ENCODE measurements at regions not wholly inside any gene's neighbourhood (a gene's known extent, or its start where the extent isn't known, plus 50 kb on each side); places are given as distances from the start of the nearest gene placed in this dataset.
A peak's percentile ranks its signal among the peaks of the same experiment; 100 is the strongest.
"Not testable (repeated sequence)": the region's sequence is repeated elsewhere in the genome, so short reads cannot be mapped to it uniquely, and the experiment has no call there.

GRCh38 chr13:72657379-72657778, 70.0 kb downstream of the MZT1 start:
- DNase-seq = no peak

- DNase-seq = no peak
Measured at GRCh38 chr13:72656357-72656756, 71.1 kb downstream of the MZT1 start.

GRCh38 chr13:72653506-72653905, 73.9 kb downstream of the MZT1 start:
- DNase-seq = no peak

- no peak for DNase-seq
Measured at GRCh38 chr13:72652681-72653080, 74.7 kb downstream of the MZT1 start.

- DNase-seq = no peak
Measured at GRCh38 chr13:72651144-72651543, 76.3 kb downstream of the MZT1 start.

- DNase-seq = no peak
Measured at GRCh38 chr13:72650051-72650700, 77.3 kb downstream of the MZT1 start.

- no peak for DNase-seq
Measured at GRCh38 chr13:72648513-72649065, 78.8 kb downstream of the MZT1 start.

GRCh38 chr13:72647422-72647821, 80.0 kb downstream of the MZT1 start:
- no peak for DNase-seq

GRCh38 chr13:72645521-72645920, 81.9 kb downstream of the MZT1 start:
- no peak for DNase-seq

- DNase-seq = peak; percentile 27
Measured at GRCh38 chr13:72643311-72643989, 84.0 kb downstream of the MZT1 start.

- no peak for DNase-seq
Measured at GRCh38 chr13:72639377-72639776, 88.1 kb downstream of the MZT1 start.

GRCh38 chr13:72638059-72638815, 89.2 kb downstream of the MZT1 start:
- no peak for DNase-seq

- no peak for DNase-seq
Measured at GRCh38 chr13:72637561-72637960, 89.9 kb downstream of the MZT1 start.

GRCh38 chr13:72634859-72635258, 92.6 kb downstream of the MZT1 start:
- no peak for DNase-seq

- no peak for DNase-seq
Measured at GRCh38 chr13:72622546-72622945, 104.9 kb downstream of the MZT1 start.

- no peak for DNase-seq
Measured at GRCh38 chr13:72620874-72621273, 106.6 kb downstream of the MZT1 start.

- no peak for DNase-seq
Measured at GRCh38 chr13:72617951-72618350, 109.5 kb downstream of the MZT1 start.

GRCh38 chr13:72617186-72617585, 110.2 kb downstream of the MZT1 start:
- DNase-seq = no peak

GRCh38 chr13:72610251-72610891, 117.1 kb downstream of the MZT1 start:
- DNase-seq = not testable (repeated sequence)

- DNase-seq = no peak
Measured at GRCh38 chr13:72599178-72599743, 128.2 kb downstream of the MZT1 start.

GRCh38 chr13:72590091-72590740, 137.2 kb downstream of the MZT1 start:
- DNase-seq = no peak

- DNase-seq = no peak
Measured at GRCh38 chr13:72586518-72586917, 140.9 kb downstream of the MZT1 start.

All from fibroblast of skin of right quadriceps (primary cell).